Astrocyte of the spinal cord (primary cell): ENCODE measurements at regions not wholly inside any gene's neighbourhood (a gene's known extent, or its start where the extent isn't known, plus 50 kb on each side); places are given as distances from the start of the nearest gene placed in this dataset.
"Not testable (repeated sequence)": the region's sequence is repeated elsewhere in the genome, so short reads cannot be mapped to it uniquely, and the experiment has no call there.

ENCODE experiments used
- DNase-seq: peaks from one replicate; pipeline ENCODE4 v3.0.0; 2011; ENCODE audit warnings: low read depth, low spot score
- H3K4me3 ChIP-seq: 2 replicates; pipeline ENCODE4 v1.5.1; 2011; ENCODE audit warnings: low read depth, mild to moderate bottlenecking, low read length, moderate library complexity
- in situ Hi-C: cut with HindIII; loops from 2 replicates; pipeline ENCODE4 v1.10.0; 2017; ENCODE audit warnings: low sequenced_read_pairs
- TF ChIP-seq, protein P1 (sequence below): IDR thresholded peaks from 2 replicates; pipeline ENCODE4 v1.5.1; 2012; ENCODE audit warnings: low read depth, mild to moderate bottlenecking, low read length, inconsistent platforms

DNA sequence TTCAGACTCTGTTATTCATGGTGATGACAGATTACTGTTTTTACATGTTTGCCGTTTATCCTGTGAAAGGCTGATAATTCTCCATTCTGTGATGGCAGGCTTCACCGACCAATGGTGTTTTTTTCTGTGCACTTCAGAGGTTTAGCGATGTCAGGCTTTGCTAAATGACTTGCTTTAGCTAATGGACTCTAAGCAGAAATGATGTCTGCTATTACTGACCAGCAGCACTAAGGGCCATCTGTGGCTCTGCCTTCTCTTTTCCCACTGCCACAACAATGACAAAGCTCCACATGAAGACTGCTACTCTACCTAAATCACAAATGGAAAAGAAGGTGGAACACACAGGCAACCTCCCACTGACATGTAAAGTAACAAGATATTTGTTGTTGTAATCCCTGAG, 68.4 kb upstream of the ALB start:
- in situ Hi-C loops = no loop called here
- DNase-seq = no peak
- TF ChIP-seq, protein P1, sequence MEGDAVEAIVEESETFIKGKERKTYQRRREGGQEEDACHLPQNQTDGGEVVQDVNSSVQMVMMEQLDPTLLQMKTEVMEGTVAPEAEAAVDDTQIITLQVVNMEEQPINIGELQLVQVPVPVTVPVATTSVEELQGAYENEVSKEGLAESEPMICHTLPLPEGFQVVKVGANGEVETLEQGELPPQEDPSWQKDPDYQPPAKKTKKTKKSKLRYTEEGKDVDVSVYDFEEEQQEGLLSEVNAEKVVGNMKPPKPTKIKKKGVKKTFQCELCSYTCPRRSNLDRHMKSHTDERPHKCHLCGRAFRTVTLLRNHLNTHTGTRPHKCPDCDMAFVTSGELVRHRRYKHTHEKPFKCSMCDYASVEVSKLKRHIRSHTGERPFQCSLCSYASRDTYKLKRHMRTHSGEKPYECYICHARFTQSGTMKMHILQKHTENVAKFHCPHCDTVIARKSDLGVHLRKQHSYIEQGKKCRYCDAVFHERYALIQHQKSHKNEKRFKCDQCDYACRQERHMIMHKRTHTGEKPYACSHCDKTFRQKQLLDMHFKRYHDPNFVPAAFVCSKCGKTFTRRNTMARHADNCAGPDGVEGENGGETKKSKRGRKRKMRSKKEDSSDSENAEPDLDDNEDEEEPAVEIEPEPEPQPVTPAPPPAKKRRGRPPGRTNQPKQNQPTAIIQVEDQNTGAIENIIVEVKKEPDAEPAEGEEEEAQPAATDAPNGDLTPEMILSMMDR = no peak
- H3K4me3 ChIP-seq = no peak overlapping the region

DNA sequence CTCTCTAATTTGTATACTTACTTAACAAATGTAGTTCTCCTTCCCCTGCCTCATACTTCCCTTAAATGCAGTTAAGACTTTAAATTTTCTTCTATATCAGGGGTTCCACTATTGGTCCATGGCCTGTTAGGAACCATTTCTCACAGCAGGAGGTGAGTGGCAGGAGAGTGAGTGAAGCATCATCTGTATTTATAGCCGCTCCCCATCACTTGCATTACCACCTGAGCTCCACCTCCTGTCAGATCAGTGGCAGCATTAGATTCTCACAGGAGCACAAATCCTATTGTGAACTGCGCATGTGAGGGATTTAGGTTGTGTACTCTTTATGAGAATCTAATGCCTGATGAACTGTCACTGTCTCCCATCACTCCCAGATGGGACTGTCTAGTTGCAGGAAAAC, 72.1 kb upstream of the ALB start:
- H3K4me3 ChIP-seq, DNase-seq, in situ Hi-C loops: not testable (repeated sequence)

DNA sequence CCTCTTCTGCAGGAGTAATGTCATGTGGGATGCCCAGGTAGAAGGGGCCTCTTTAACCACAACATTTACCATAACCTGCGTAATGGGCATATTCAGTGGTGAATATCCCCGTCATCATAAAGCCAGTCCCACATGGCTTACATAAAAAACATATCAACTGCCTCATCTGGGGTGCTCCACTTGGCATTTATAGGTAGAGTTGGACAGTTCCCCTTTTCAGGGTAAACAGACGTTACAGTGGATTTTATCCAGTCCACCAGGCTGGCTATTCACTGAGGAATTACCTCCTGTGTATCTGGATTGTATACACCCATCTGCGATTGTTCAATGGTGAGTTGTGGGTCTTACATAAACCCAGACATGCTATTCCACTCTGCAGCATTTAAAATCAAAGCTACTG, 70.7 kb upstream of the ANKRD17 start:
- DNase-seq = no peak
- TF ChIP-seq, protein P1 = no peak
- H3K4me3 ChIP-seq = no peak overlapping the region
- in situ Hi-C loops = no loop called here

DNA sequence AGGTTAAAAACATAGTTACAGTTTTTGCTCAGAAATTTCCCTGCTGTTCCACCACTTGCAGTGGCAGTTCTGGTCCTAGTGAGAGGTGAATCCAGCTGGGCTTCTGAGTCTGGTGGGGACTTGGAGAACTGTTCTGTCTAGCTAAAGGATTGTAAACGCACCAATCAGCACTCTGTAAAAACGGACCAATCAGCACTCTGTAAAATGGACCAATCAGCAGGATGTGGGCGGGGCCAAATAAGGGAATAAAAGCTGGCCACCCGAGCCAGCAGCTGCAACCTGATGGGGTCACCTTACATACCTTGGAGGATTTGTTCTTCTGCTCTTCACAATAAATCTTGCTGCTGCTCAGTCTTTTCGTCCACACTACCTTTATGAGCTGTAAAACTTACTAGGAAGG, 67.2 kb upstream of the ANKRD17 start:
- in situ Hi-C loops, DNase-seq, H3K4me3 ChIP-seq: not testable (repeated sequence)

DNA sequence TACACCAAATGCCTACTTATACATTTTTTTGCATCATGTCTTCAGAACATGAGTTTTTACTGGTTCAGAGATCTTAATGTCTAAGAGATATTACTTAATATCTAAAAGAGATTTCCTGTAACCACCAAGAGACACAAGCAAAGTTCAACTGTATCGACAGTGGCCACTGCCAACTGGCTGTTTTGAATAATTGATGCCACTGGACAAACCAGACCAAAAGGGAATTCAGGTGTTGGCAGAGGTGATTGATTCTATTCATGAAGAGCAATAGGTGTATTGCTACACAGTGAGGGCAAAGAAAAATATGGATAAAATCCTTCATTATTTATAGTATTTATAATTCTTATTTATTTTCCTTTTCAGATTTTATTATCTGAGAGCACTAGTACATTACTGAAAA, 58.5 kb upstream of the ANKRD17 start:
- DNase-seq = no peak
- TF ChIP-seq, protein P1 = no peak
- in situ Hi-C loops = no loop called here
- H3K4me3 ChIP-seq = no peak overlapping the region

DNA sequence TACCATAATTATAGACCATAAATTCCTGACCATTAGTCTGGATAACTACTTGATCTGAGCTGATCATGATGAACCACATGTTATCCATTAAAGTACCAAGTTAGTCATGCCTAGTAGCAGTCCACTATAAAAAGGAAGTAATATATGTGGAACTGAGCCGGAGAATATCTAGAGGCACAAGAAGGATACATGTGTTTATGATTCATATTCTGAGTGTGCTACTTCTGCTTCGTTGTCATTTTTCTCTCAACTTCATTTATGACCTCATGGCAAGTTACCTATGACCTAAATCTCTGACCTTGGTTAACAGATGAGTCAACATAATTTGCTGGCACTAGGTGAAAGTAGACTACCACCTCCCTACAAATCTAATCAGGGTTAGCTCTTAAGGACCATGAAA, 56.5 kb upstream of the ANKRD17 start:
- in situ Hi-C loops = no loop called here
- DNase-seq = no peak
- TF ChIP-seq, protein P1 = no peak

DNA sequence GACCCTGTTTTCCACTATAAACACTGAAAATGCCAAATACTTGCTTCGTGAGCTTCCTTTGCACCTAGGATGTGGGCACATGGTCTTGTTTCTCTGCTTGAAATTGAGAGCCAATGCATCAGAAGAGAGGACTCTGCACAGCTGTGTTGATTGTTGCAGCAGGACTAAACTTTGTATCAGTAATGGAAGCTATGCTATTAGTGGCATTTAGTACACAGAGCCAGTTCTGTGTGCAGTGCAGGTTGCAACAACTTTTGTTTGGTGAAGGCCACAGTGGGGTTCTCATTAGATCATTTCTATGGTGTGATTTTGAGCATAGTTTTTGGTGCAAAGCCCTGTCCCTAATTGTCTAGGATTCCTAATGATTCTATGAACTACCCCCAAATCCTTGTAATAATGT, 54.4 kb upstream of the ANKRD17 start:
- no peak for DNase-seq
- no peak overlapping the region for H3K4me3 ChIP-seq
- TF ChIP-seq, protein P1 = no peak
- in situ Hi-C loops = no loop called here

More for the DNA sequence above, 56.5 kb upstream of the ANKRD17 start:
- H3K4me3 ChIP-seq = no peak overlapping the region

DNA sequence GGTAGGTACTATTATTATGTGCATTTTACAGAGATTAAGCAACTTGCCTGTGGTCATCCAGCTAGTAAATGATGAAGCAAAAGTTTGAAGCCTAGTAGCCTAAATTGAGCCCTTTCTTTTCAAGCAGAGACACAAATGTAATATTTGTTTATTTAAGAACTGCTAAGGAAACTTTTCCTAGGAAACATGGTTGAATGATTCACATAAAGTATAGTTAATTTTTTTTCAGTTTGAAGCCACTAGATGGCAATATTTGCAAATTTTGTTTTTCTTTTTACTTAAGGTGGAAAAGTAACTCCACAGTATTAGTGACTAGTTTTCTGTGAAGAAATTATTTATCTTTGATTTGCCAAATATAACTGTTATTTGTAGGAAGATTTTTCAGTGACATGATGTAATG, 52.8 kb upstream of the ANKRD17 start:
- DNase-seq = peak; percentile 75
- in situ Hi-C loops = no loop called here
- TF ChIP-seq, protein P1 = peak; percentile 27
- no peak overlapping the region for H3K4me3 ChIP-seq
